Renal pelvis (tissue), 1 donor: ENCODE measurements at regions not wholly inside any gene's neighbourhood (a gene's known extent, or its start where the extent isn't known, plus 50 kb on each side); places are given as distances from the start of the nearest gene placed in this dataset.

Source experiments
- DNase-seq: peaks from one replicate; pipeline ENCODE4 v3.0.0-alpha.2; 2013

- no peak for DNase-seq
Measured at GRCh38 chrX:115491766-115492165, 69.2 kb upstream of the PLS3 start.

- DNase-seq: no peak
Measured at GRCh38 chrX:115493015-115493414, 68.0 kb upstream of the PLS3 start.

- DNase-seq: no peak
Measured at GRCh38 chrX:115494161-115494560, 66.8 kb upstream of the PLS3 start.

- no peak for DNase-seq
Measured at GRCh38 chrX:115499112-115499805, 61.7 kb upstream of the PLS3 start.

- no peak for DNase-seq
Measured at GRCh38 chrX:115503099-115503498, 57.9 kb upstream of the PLS3 start.

- no peak for DNase-seq
Measured at GRCh38 chrX:115504167-115504566, 56.8 kb upstream of the PLS3 start.
